ENCODE measurements at regions not wholly inside any gene's neighbourhood (a gene's known extent, or its start where the extent isn't known, plus 50 kb on each side); places are given as distances from the start of the nearest gene placed in this dataset.

GRCh38 chr18:67081482-67082211 lies 434.9 kb downstream of the DSEL start:
- TF ChIP-seq EZH2phosphoT487 (IDR thresholded peaks at IDR 0.05; ENCODE audit: borderline replicate concordance, low read length) (no peak), CTCF (IDR thresholded peaks at IDR 0.05; ENCODE audit: low read depth, low read length, poor library complexity, severe bottlenecking) (no peak)
- Histone ChIP-seq H3K9me3 (ENCODE audit: control insufficient read depth, insufficient read depth, low read length) (no peaks in the 10 kb centered on the region), H3K79me2 (ENCODE audit: control insufficient read depth, low read length) (no peaks in the 10 kb centered on the region), H3K4me3 (ENCODE audit: low read length) (no peak overlapping the region), H3K4me1 (ENCODE audit: control insufficient read depth, low read length) (no peaks in the 10 kb centered on the region), H3K4me2 (ENCODE audit: low read length) (no peak overlapping the region), H3K27me3 (ENCODE audit: control insufficient read depth, low read length) (no peaks in the 10 kb centered on the region), H3K27ac (ENCODE audit: low read depth, low read length) (no peak overlapping the region), H3F3A (ENCODE audit: control insufficient read depth, insufficient read depth) (no peaks in the 10 kb centered on the region), H3K36me3 (ENCODE audit: control insufficient read depth, low read length) (no peaks in the 10 kb centered on the region), H4K20me1 (ENCODE audit: control insufficient read depth, insufficient read depth, low read depth, low read length) (no peaks in the 10 kb centered on the region), H3K9me2 (replicated peaks; ENCODE audit: control insufficient read depth, low read length) (no peaks in the 10 kb centered on the region)

GRCh38 chr18:67080601-67081000 lies 435.9 kb downstream of the DSEL start:
- H4K20me1 ChIP-seq (ENCODE audit: control insufficient read depth, insufficient read depth, low read depth, low read length): no peaks in the 10 kb centered on the region
- no peak for TF ChIP-seq CTCF (IDR thresholded peaks at IDR 0.05; ENCODE audit: low read depth, low read length, poor library complexity, severe bottlenecking)
- TF ChIP-seq EZH2phosphoT487 (IDR thresholded peaks at IDR 0.05; ENCODE audit: borderline replicate concordance, low read length): no peak

GRCh38 chr18:67074309-67074708 lies 442.2 kb downstream of the DSEL start:
- no peaks in the 10 kb centered on the region for H3K79me2 ChIP-seq (ENCODE audit: control insufficient read depth, low read length)

More at GRCh38 chr18:67080601-67081000, 435.9 kb downstream of the DSEL start:
- Histone ChIP-seq H3K79me2 (ENCODE audit: control insufficient read depth, low read length) (no peaks in the 10 kb centered on the region), H3K36me3 (ENCODE audit: control insufficient read depth, low read length) (no peaks in the 10 kb centered on the region), H3K9me2 (replicated peaks; ENCODE audit: control insufficient read depth, low read length) (no peaks in the 10 kb centered on the region), H3K27me3 (ENCODE audit: control insufficient read depth, low read length) (no peaks in the 10 kb centered on the region), H3F3A (ENCODE audit: control insufficient read depth, insufficient read depth) (no peaks in the 10 kb centered on the region), H3K9me3 (ENCODE audit: control insufficient read depth, insufficient read depth, low read length) (no peaks in the 10 kb centered on the region), H3K27ac (ENCODE audit: low read depth, low read length) (no peak overlapping the region), H3K4me3 (ENCODE audit: low read length) (no peak overlapping the region), H3K4me2 (ENCODE audit: low read length) (no peak overlapping the region), H3K4me1 (ENCODE audit: control insufficient read depth, low read length) (no peaks in the 10 kb centered on the region)

More at GRCh38 chr18:67074309-67074708, 442.2 kb downstream of the DSEL start:
- Histone ChIP-seq H3F3A (ENCODE audit: control insufficient read depth, insufficient read depth) (no peaks in the 10 kb centered on the region), H4K20me1 (ENCODE audit: control insufficient read depth, insufficient read depth, low read depth, low read length) (no peaks in the 10 kb centered on the region), H3K4me1 (ENCODE audit: control insufficient read depth, low read length) (no peaks in the 10 kb centered on the region), H3K27ac (ENCODE audit: low read depth, low read length) (no peak overlapping the region), H3K4me2 (ENCODE audit: low read length) (no peak overlapping the region), H3K9me2 (replicated peaks; ENCODE audit: control insufficient read depth, low read length) (no peaks in the 10 kb centered on the region), H3K9me3 (ENCODE audit: control insufficient read depth, insufficient read depth, low read length) (no peaks in the 10 kb centered on the region), H3K36me3 (ENCODE audit: control insufficient read depth, low read length) (no peaks in the 10 kb centered on the region), H3K4me3 (ENCODE audit: low read length) (no peak overlapping the region), H3K27me3 (ENCODE audit: control insufficient read depth, low read length) (no peaks in the 10 kb centered on the region)
- TF ChIP-seq CTCF (IDR thresholded peaks at IDR 0.05; ENCODE audit: low read depth, low read length, poor library complexity, severe bottlenecking): no peak
- TF ChIP-seq EZH2phosphoT487 (IDR thresholded peaks at IDR 0.05; ENCODE audit: borderline replicate concordance, low read length): no peak
